ENCODE measurements at regions not wholly inside any gene's neighbourhood (a gene's known extent, or its start where the extent isn't known, plus 50 kb on each side); places are given as distances from the start of the nearest gene placed in this dataset.
"Not testable (repeated sequence)": the region's sequence is repeated elsewhere in the genome, so short reads cannot be mapped to it uniquely, and the experiment has no call there.

DNA sequence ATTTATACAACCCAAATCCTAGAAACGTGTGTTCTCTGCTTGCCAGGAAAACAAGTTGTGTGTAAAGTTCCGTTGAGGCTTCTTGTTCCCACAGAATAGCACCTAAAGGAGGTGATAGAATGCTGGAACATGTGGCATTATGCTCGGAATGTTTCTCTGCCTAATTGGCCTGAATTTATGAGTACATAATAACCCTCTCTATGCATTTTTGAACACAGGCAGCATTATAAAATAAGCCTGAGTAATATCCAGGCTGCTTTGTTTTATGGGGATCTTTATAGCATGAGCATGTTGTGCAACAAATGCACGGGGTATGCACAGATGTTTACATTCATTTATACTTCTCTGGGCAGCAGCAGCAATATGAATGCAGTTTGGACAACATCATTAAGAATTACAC, 385.7 kb downstream of the MBD2 start:
- Histone ChIP-seq H3K36me3 (ENCODE audit: control insufficient read depth, insufficient read depth, low read length) (no peaks in the 10 kb centered on the region), H3K4me3 (ENCODE audit: low read length) (no peak overlapping the region), H3K9me3 (ENCODE audit: control insufficient read depth, insufficient read depth, low read length) (no peaks in the 10 kb centered on the region; the same call in 1 of the 2 replicates), H3K4me1 (ENCODE audit: control insufficient read depth, insufficient read depth, low read length) (no peaks in the 10 kb centered on the region), H3K27ac (ENCODE audit: low read length) (no peak overlapping the region), H3K27me3 (ENCODE audit: control insufficient read depth, insufficient read depth, low read length) (no peaks in the 10 kb centered on the region)
- no peak for DNase-seq (ENCODE audit: low read depth, low spot score)
- no CpG with 5 or more reads among the region's 4 CpGs for WGBS (ENCODE audit: insufficient coverage, insufficient read length)

GRCh38 chr18:53821141-53821540, 403.3 kb downstream of the MBD2 start:
- not testable (repeated sequence) for H3K9me3 ChIP-seq (ENCODE audit: control insufficient read depth, insufficient read depth, low read length); H3K27ac ChIP-seq (ENCODE audit: low read length); H3K36me3 ChIP-seq (ENCODE audit: control insufficient read depth, insufficient read depth, low read length); DNase-seq (ENCODE audit: low read depth, low spot score); H3K4me3 ChIP-seq (ENCODE audit: low read length); H3K4me1 ChIP-seq (ENCODE audit: control insufficient read depth, insufficient read depth, low read length); H3K27me3 ChIP-seq (ENCODE audit: control insufficient read depth, insufficient read depth, low read length)
- no CpG with 5 or more reads among the region's 1 CpG for WGBS (ENCODE audit: insufficient coverage, insufficient read length)

DNA sequence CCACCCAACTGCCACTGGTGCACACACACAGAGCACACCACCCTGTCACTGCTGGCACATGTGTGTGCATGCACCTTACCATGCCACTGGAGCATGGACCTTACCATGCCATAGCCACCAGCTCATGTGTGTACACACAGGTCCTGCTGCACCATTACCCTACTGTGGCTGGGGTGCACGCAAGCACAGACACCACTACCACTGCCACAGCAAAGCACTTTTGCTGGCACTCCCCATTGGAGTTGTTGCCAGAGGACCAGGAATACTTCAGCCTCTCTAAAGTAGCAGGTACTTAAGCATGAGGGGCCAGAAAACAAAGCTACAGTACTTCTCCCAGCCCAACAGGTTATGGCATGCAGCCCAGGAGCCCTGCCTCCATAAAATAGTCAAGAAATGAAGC, 404.8 kb downstream of the MBD2 start:
- H3K9me3 ChIP-seq (ENCODE audit: control insufficient read depth, insufficient read depth, low read length), result no peaks in the 10 kb centered on the region
- peaks cover 1% of the 10 kb centered on the region; the same call in 1 of the 2 replicates for H3K4me1 ChIP-seq (ENCODE audit: control insufficient read depth, insufficient read depth, low read length)
- no peak for DNase-seq (ENCODE audit: low read depth, low spot score)
- H3K36me3 ChIP-seq (ENCODE audit: control insufficient read depth, insufficient read depth, low read length), result no peaks in the 10 kb centered on the region
- no CpG with 5 or more reads among the region's 1 CpG for WGBS (ENCODE audit: insufficient coverage, insufficient read length)
- H3K4me3 ChIP-seq (ENCODE audit: low read length), result no peak overlapping the region
- H3K27me3 ChIP-seq (ENCODE audit: control insufficient read depth, insufficient read depth, low read length), result no peaks in the 10 kb centered on the region
- H3K27ac ChIP-seq (ENCODE audit: low read length), result no peak overlapping the region

GRCh38 chr18:53819174-53819573, 405.3 kb downstream of the MBD2 start:
- Histone ChIP-seq H3K36me3 (ENCODE audit: control insufficient read depth, insufficient read depth, low read length) (no peaks in the 10 kb centered on the region), H3K9me3 (ENCODE audit: control insufficient read depth, insufficient read depth, low read length) (no peaks in the 10 kb centered on the region)

GRCh38 chr18:53817976-53818950, 406.2 kb downstream of the MBD2 start:
- Histone ChIP-seq H3K4me3 (ENCODE audit: low read length) (no peak overlapping the region), H3K36me3 (ENCODE audit: control insufficient read depth, insufficient read depth, low read length) (no peaks in the 10 kb centered on the region)
- WGBS (ENCODE audit: insufficient coverage, insufficient read length), result no CpG with 5 or more reads among the region's 1 CpG

More at GRCh38 chr18:53819174-53819573, 405.3 kb downstream of the MBD2 start:
- Histone ChIP-seq H3K4me3 (ENCODE audit: low read length) (no peak overlapping the region), H3K27me3 (ENCODE audit: control insufficient read depth, insufficient read depth, low read length) (no peaks in the 10 kb centered on the region), H3K4me1 (ENCODE audit: control insufficient read depth, insufficient read depth, low read length) (peaks cover 1% of the 10 kb centered on the region; the same call in 1 of the 2 replicates), H3K27ac (ENCODE audit: low read length) (no peak overlapping the region)
- WGBS (ENCODE audit: insufficient coverage, insufficient read length), result no CpG with 5 or more reads among the region's 1 CpG
- no peak for DNase-seq (ENCODE audit: low read depth, low spot score)

GRCh38 chr18:53800171-53800570, 424.3 kb downstream of the MBD2 start:
- H3K4me3 ChIP-seq (ENCODE audit: low read length), result no peak overlapping the region
- H3K36me3 ChIP-seq (ENCODE audit: control insufficient read depth, insufficient read depth, low read length), result no peaks in the 10 kb centered on the region
- DNase-seq (ENCODE audit: low read depth, low spot score), result no peak
- no peaks in the 10 kb centered on the region for H3K27me3 ChIP-seq (ENCODE audit: control insufficient read depth, insufficient read depth, low read length)
- no peaks in the 10 kb centered on the region for H3K4me1 ChIP-seq (ENCODE audit: control insufficient read depth, insufficient read depth, low read length)
- no CpG with 5 or more reads among the region's 2 CpGs for WGBS (ENCODE audit: insufficient coverage, insufficient read length)
- no peaks in the 10 kb centered on the region for H3K9me3 ChIP-seq (ENCODE audit: control insufficient read depth, insufficient read depth, low read length)
- H3K27ac ChIP-seq (ENCODE audit: low read length), result no peak overlapping the region

More at GRCh38 chr18:53817976-53818950, 406.2 kb downstream of the MBD2 start:
- Histone ChIP-seq H3K9me3 (ENCODE audit: control insufficient read depth, insufficient read depth, low read length) (no peaks in the 10 kb centered on the region), H3K27me3 (ENCODE audit: control insufficient read depth, insufficient read depth, low read length) (no peaks in the 10 kb centered on the region), H3K4me1 (ENCODE audit: control insufficient read depth, insufficient read depth, low read length) (peaks cover 1% of the 10 kb centered on the region; the same call in 1 of the 2 replicates), H3K27ac (ENCODE audit: low read length) (no peak overlapping the region)
- no peak for DNase-seq (ENCODE audit: low read depth, low spot score)

GRCh38 chr18:53799134-53799533, 425.3 kb downstream of the MBD2 start:
- no peaks in the 10 kb centered on the region for H3K27me3 ChIP-seq (ENCODE audit: control insufficient read depth, insufficient read depth, low read length)
- H3K27ac ChIP-seq (ENCODE audit: low read length), result no peak overlapping the region
- H3K9me3 ChIP-seq (ENCODE audit: control insufficient read depth, insufficient read depth, low read length), result no peaks in the 10 kb centered on the region
- no peak overlapping the region for H3K4me3 ChIP-seq (ENCODE audit: low read length)
- H3K4me1 ChIP-seq (ENCODE audit: control insufficient read depth, insufficient read depth, low read length), result no peaks in the 10 kb centered on the region
- no peaks in the 10 kb centered on the region for H3K36me3 ChIP-seq (ENCODE audit: control insufficient read depth, insufficient read depth, low read length)
- DNase-seq (ENCODE audit: low read depth, low spot score), result no peak

GRCh38 chr18:53798516-53798915, 426.0 kb downstream of the MBD2 start:
- WGBS (ENCODE audit: insufficient coverage, insufficient read length), result no CpG with 5 or more reads among the region's 1 CpG
- H3K36me3 ChIP-seq (ENCODE audit: control insufficient read depth, insufficient read depth, low read length), result no peaks in the 10 kb centered on the region
- H3K9me3 ChIP-seq (ENCODE audit: control insufficient read depth, insufficient read depth, low read length), result no peaks in the 10 kb centered on the region
- no peaks in the 10 kb centered on the region for H3K4me1 ChIP-seq (ENCODE audit: control insufficient read depth, insufficient read depth, low read length)
- no peak overlapping the region for H3K27ac ChIP-seq (ENCODE audit: low read length)
- H3K27me3 ChIP-seq (ENCODE audit: control insufficient read depth, insufficient read depth, low read length), result no peaks in the 10 kb centered on the region
- DNase-seq (ENCODE audit: low read depth, low spot score), result no peak
- H3K4me3 ChIP-seq (ENCODE audit: low read length), result no peak overlapping the region

- H3K27me3 ChIP-seq (ENCODE audit: control insufficient read depth, insufficient read depth, low read length), result no peaks in the 10 kb centered on the region
- no peak overlapping the region for H3K4me3 ChIP-seq (ENCODE audit: low read length)
- WGBS (ENCODE audit: insufficient coverage, insufficient read length), result no CpG with 5 or more reads among the region's 2 CpGs
- H3K27ac ChIP-seq (ENCODE audit: low read length), result no peak overlapping the region
- H3K9me3 ChIP-seq (ENCODE audit: control insufficient read depth, insufficient read depth, low read length), result no peaks in the 10 kb centered on the region
- no peaks in the 10 kb centered on the region for H3K36me3 ChIP-seq (ENCODE audit: control insufficient read depth, insufficient read depth, low read length)
- no peak for DNase-seq (ENCODE audit: low read depth, low spot score)
- H3K4me1 ChIP-seq (ENCODE audit: control insufficient read depth, insufficient read depth, low read length), result no peaks in the 10 kb centered on the region
Observed at GRCh38 chr18:53797998-53798495, 426.4 kb downstream of the MBD2 start.

DNA sequence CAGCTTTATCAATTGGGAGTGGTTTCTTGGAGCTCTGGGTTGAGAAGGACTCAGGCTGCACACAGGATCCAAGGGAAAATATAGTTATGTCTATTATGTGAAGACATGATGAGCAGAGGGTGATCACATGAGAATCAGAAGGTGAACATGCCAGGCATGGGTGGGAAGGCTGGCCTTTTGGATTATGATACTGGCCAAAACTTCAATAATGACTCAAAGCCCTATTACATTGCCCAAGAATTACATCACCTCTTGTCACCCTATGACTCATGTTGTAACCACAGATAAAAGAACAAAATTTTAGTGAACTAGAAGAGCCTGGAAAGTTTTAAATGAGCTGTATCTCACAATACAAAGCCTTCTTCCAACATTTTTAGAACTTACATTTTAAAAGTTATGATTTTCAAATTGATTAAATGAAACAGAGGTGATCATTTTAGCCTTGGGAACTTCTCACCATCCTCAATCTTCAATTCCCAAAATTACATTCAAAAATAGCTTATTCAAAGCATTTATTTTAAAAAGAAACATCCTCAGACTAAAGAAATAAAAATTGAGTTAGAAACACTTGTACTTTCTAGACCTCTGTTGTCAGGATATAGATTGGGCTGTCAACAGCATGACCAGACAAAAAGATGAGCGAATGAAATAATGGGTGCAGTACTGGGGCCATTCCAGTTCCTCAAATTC, 428.3 kb downstream of the MBD2 start:
- no peaks in the 10 kb centered on the region for H3K27me3 ChIP-seq (ENCODE audit: control insufficient read depth, insufficient read depth, low read length)
- H3K4me3 ChIP-seq (ENCODE audit: low read length), result no peak overlapping the region
- no peaks in the 10 kb centered on the region for H3K4me1 ChIP-seq (ENCODE audit: control insufficient read depth, insufficient read depth, low read length)
- no peak for DNase-seq (ENCODE audit: low read depth, low spot score)
- no peak overlapping the region for H3K27ac ChIP-seq (ENCODE audit: low read length)
- no CpG with 5 or more reads among the region's 1 CpG for WGBS (ENCODE audit: insufficient coverage, insufficient read length)
- no peaks in the 10 kb centered on the region for H3K9me3 ChIP-seq (ENCODE audit: control insufficient read depth, insufficient read depth, low read length)
- no peaks in the 10 kb centered on the region for H3K36me3 ChIP-seq (ENCODE audit: control insufficient read depth, insufficient read depth, low read length)
